ENCODE measurements at regions not wholly inside any gene's neighbourhood (a gene's known extent, or its start where the extent isn't known, plus 50 kb on each side); places are given as distances from the start of the nearest gene placed in this dataset.

GRCh38 chr5:3006961-3007551 is 255.6 kb upstream of the IRX2 start:
- no peak for TF ChIP-seq CTCF (IDR thresholded peaks at IDR 0.05)
- H3K27me3 ChIP-seq (ENCODE audit: control insufficient read depth in 2 of 2, insufficient read depth in 2 of 2, low read length in 2 of 2) = no peaks in the 10 kb centered on the region
- intact Hi-C loops (cut with micrococcal nuclease) = no loop called here
- no peaks in the 10 kb centered on the region for H4K20me1 ChIP-seq (ENCODE audit: insufficient read depth, low read length)
- Mint-ChIP-seq H3K4me1 (no peaks in the 10 kb centered on the region), H3K36me3 (no peaks in the 10 kb centered on the region), H3K27ac (no peak overlapping the region), H3K27me3 (ENCODE audit: low read depth in 3 of 3) (no peaks in the 10 kb centered on the region), H3K9me3 (peaks cover 6 to 31% (median 15%) of the 10 kb centered on the region in 7 donors), H3K4me3 (no peak overlapping the region)
- no peak overlapping the region for H3K27ac ChIP-seq (ENCODE audit: low read depth in 1 of 2, low read length in 2 of 2)
- H3K9me3 ChIP-seq (replicated peaks in 1 of 2; ENCODE audit: control insufficient read depth in 1 of 2, insufficient read depth in 1 of 2, low read length in 2 of 2) = peaks cover 22 to 47% of the 10 kb centered on the region in 2 donors
- H3K4me2 ChIP-seq (replicated peaks; ENCODE audit: extremely low read depth, low read length, poor library complexity, severe bottlenecking) = no peak overlapping the region
- H3K4me3 ChIP-seq (replicated peaks in 1 of 3; ENCODE audit: low read depth in 2 of 3, low read length in 3 of 3) = no peak overlapping the region
- no peak overlapping the region for H3K9ac ChIP-seq (ENCODE audit: insufficient read depth, low read length, poor library complexity, severe bottlenecking)
- H3K4me1 ChIP-seq (ENCODE audit: control insufficient read depth in 1 of 2, insufficient read depth in 2 of 2, low read length in 2 of 2) = no peaks in the 10 kb centered on the region
- DNase-seq = no peak
- no peak overlapping the region for H2AFZ ChIP-seq (ENCODE audit: insufficient read depth, low read depth, low read length, poor library complexity, severe bottlenecking)
- no peaks in the 10 kb centered on the region for H3K36me3 ChIP-seq (replicated peaks in 1 of 2; ENCODE audit: control insufficient read depth in 1 of 2, insufficient read depth in 2 of 2, low read length in 2 of 2)
- WGBS (ENCODE audit: insufficient coverage) = 72% methylated on average over 8 of the region's 11 CpGs
- H3K79me2 ChIP-seq (ENCODE audit: insufficient read depth, low read length) = no peaks in the 10 kb centered on the region

GRCh38 chr5:3006526-3006925 is 255.0 kb upstream of the IRX2 start:
- Histone ChIP-seq H3K27me3 (ENCODE audit: control insufficient read depth in 2 of 2, insufficient read depth in 2 of 2, low read length in 2 of 2) (no peaks in the 10 kb centered on the region), H3K4me3 (replicated peaks in 1 of 3; ENCODE audit: low read depth in 2 of 3, low read length in 3 of 3) (no peak overlapping the region), H3K4me1 (ENCODE audit: control insufficient read depth in 1 of 2, insufficient read depth in 2 of 2, low read length in 2 of 2) (no peaks in the 10 kb centered on the region), H2AFZ (ENCODE audit: insufficient read depth, low read depth, low read length, poor library complexity, severe bottlenecking) (no peak overlapping the region), H3K9me3 (replicated peaks in 1 of 2; ENCODE audit: control insufficient read depth in 1 of 2, insufficient read depth in 1 of 2, low read length in 2 of 2) (peaks cover 27 to 49% of the 10 kb centered on the region in 2 donors), H3K27ac (ENCODE audit: low read depth in 1 of 2, low read length in 2 of 2) (no peak overlapping the region), H4K20me1 (ENCODE audit: insufficient read depth, low read length) (no peaks in the 10 kb centered on the region), H3K9ac (ENCODE audit: insufficient read depth, low read length, poor library complexity, severe bottlenecking) (no peak overlapping the region), H3K4me2 (replicated peaks; ENCODE audit: extremely low read depth, low read length, poor library complexity, severe bottlenecking) (no peak overlapping the region), H3K36me3 (replicated peaks in 1 of 2; ENCODE audit: control insufficient read depth in 1 of 2, insufficient read depth in 2 of 2, low read length in 2 of 2) (no peaks in the 10 kb centered on the region), H3K79me2 (ENCODE audit: insufficient read depth, low read length) (no peaks in the 10 kb centered on the region)
- Mint-ChIP-seq H3K9me3 (peaks cover 6 to 34% (median 13%) of the 10 kb centered on the region in 7 donors), H3K27ac (no peak overlapping the region), H3K36me3 (no peaks in the 10 kb centered on the region), H3K4me1 (no peaks in the 10 kb centered on the region), H3K27me3 (ENCODE audit: low read depth in 3 of 3) (no peaks in the 10 kb centered on the region), H3K4me3 (no peak overlapping the region)
- WGBS (ENCODE audit: insufficient coverage) = 94% methylated on average over 5 of the region's 7 CpGs
- no peak for DNase-seq
- intact Hi-C loops (cut with micrococcal nuclease) = no loop called here
- no peak for TF ChIP-seq CTCF (IDR thresholded peaks at IDR 0.05)
